Stimulated activated effector memory CD8-positive, alpha-beta T cell treated with anti-CD3 and anti-CD28 coated beads, Interleukin-12 subunit alpha, Interleukin-12 subunit beta, amount 100 ng/mL, for 72 hours (primary cell): ENCODE measurements at regions not wholly inside any gene's neighbourhood (a gene's known extent, or its start where the extent isn't known, plus 50 kb on each side); places are given as distances from the start of the nearest gene placed in this dataset.
A peak's percentile ranks its signal among the peaks of the same experiment; 100 is the strongest.
"Not testable (repeated sequence)": the region's sequence is repeated elsewhere in the genome, so short reads cannot be mapped to it uniquely, and the experiment has no call there.

Experiments used
- ATAC-seq: fragments of 150-1000 bp; cut with Tn5 transposase; 2 replicates; pipeline ENCODE4 v1.10.0; 2021
- DNase-seq, 2 donors: peaks; one replicate each; pipeline ENCODE4 v3.0.0; 2021 to 2022; ENCODE audit warnings: low spot score in 2 of 2
- H3K27ac Mint-ChIP-seq: one replicate; pipeline ENCODE4 v1.8.0; 2022; ENCODE audit warnings: mild to moderate bottlenecking, mixed read lengths
- H3K36me3 Mint-ChIP-seq: one replicate; pipeline ENCODE4 v1.8.0; 2022; ENCODE audit warnings: mild to moderate bottlenecking, mixed read lengths
- H3K4me1 Mint-ChIP-seq: one replicate; pipeline ENCODE4 v1.8.0; 2022; ENCODE audit warnings: mixed read lengths
- H3K4me3 Mint-ChIP-seq: one replicate; pipeline ENCODE4 v1.8.0; 2022; ENCODE audit warnings: mild to moderate bottlenecking, mixed read lengths
- H3K9me3 Mint-ChIP-seq: one replicate; pipeline ENCODE4 v1.8.0; 2022; ENCODE audit warnings: mixed read lengths

GRCh38 chr5:37950436-37950835, 110.6 kb upstream of the GDNF start:
- Mint-ChIP-seq H3K36me3 (no peaks in the 10 kb centered on the region), H3K4me3 (no peak overlapping the region), H3K4me1 (no peaks in the 10 kb centered on the region), H3K9me3 (no peaks in the 10 kb centered on the region), H3K27ac (no peak overlapping the region)
- no peak for DNase-seq
- no peak for ATAC-seq

DNA sequence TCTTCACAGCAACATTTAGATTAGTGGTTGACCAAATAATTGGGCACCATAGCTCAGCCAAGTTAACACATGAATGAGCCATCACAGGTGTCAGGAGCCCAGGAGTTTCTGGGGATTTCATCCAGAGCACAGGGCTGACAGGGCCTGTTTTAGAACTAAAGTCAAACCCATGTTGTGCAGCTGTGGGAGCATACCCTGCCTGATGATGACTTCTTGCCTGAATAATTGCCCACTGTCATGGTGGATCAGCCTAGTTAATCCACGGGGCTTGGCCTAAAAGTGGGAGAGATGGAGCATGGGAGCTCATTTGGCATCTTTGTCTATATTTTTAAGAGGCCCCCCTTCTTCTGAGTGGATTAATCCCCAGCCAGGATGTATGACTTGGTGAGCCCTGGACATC, 105.6 kb upstream of the GDNF start:
- Mint-ChIP-seq H3K27ac (no peak overlapping the region), H3K36me3 (no peaks in the 10 kb centered on the region), H3K4me1 (no peaks in the 10 kb centered on the region), H3K4me3 (no peak overlapping the region), H3K9me3 (no peaks in the 10 kb centered on the region)
- ATAC-seq (no peak), DNase-seq (no peak)

DNA sequence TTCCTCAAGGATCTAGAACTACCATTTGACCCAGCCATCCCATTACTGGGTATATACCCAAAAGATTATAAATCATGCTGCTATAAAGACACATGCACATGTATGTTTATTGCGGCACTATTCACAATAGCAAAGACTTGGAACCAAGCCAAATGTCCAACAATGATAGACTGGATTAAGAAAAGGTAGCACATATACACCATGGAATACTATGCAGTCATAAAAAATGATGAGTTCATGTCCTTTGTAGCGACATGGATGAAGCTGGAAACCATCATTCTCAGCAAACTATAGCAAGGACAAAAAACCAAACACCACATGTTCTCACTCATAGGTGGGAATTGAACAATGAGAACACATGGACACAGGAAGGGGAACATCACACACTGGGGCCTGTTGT, 103.3 kb upstream of the GDNF start:
- H3K9me3 Mint-ChIP-seq, H3K4me1 Mint-ChIP-seq, H3K4me3 Mint-ChIP-seq, H3K36me3 Mint-ChIP-seq, DNase-seq, ATAC-seq, H3K27ac Mint-ChIP-seq: not testable (repeated sequence)

DNA sequence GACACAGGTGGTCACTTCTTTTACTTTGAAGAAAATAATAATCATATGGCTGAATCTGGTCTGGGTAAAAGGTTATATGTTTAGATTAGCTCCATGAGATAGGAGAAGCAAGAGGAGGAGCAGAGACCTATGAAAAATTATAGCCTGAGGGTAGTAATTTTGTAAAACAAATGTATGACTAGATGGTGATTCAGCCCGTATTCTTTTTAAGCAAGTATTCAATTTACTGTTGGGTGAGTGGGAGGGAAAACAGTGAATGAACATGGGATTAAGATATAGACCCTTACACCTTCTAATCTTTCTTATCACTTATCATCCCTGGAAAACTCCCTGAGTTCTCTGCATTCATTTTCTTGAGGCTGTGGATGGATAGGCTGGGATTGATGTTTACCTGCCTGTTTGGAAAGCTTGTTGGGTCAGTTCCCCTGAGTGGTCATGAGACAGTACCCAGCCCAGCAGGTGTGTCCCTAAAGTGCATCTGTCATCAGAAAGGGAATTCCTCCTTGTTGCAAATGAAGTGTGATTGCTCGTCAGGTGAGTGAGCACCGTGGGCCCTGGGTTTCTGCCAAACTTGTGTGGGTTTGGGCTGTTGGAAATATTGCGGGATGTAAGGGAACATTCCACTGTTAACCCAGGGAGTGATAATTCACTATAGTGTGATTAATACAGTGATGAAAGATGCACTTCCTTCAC, 101.2 kb upstream of the GDNF start:
- Mint-ChIP-seq H3K36me3 (no peaks in the 10 kb centered on the region), H3K4me3 (no peak overlapping the region), H3K9me3 (peaks cover 2% of the 10 kb centered on the region), H3K4me1 (no peaks in the 10 kb centered on the region), H3K27ac (no peak overlapping the region)
- DNase-seq (no peak), ATAC-seq (no peak)

- ATAC-seq: no peak
- Mint-ChIP-seq H3K4me1 (no peaks in the 10 kb centered on the region), H3K36me3 (no peaks in the 10 kb centered on the region), H3K9me3 (peaks cover 2% of the 10 kb centered on the region), H3K4me3 (no peak overlapping the region), H3K27ac (no peak overlapping the region)
- no peak for DNase-seq
Measured at GRCh38 chr5:37938861-37939260, 99.0 kb upstream of the GDNF start.

GRCh38 chr5:37938076-37938852, 98.4 kb upstream of the GDNF start:
- Mint-ChIP-seq H3K4me1 (no peaks in the 10 kb centered on the region), H3K27ac (no peak overlapping the region), H3K36me3 (no peaks in the 10 kb centered on the region), H3K9me3 (peaks cover 2% of the 10 kb centered on the region), H3K4me3 (no peak overlapping the region)
- ATAC-seq: no peak
- no peak for DNase-seq

- Mint-ChIP-seq H3K4me1 (no peaks in the 10 kb centered on the region), H3K36me3 (no peaks in the 10 kb centered on the region), H3K9me3 (peaks cover 2% of the 10 kb centered on the region), H3K4me3 (no peak overlapping the region), H3K27ac (no peak overlapping the region)
- no peak for DNase-seq
- no peak for ATAC-seq
Measured at GRCh38 chr5:37936091-37936490, 96.2 kb upstream of the GDNF start.

DNA sequence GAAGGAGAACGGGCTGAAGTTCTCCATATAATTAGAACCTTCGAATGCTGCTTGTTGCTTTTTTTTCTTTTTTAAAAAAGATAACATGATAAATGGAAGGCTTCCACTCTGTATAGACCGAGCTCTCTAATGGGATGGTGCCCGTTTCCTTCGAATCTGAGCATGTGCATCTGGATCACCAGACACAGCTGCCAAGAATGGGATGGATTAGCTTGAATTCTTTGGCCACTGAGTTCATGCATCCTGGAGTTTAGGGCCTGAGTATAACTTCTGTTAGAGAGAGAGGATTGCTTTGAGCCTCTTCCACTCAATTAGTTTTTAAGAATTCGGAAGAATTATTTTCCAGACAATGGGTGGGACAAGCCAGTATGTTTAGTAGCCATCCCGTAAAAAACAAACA, 93.7 kb upstream of the GDNF start:
- Mint-ChIP-seq H3K27ac (no peak overlapping the region), H3K9me3 (peaks cover 2% of the 10 kb centered on the region), H3K4me1 (no peaks in the 10 kb centered on the region), H3K4me3 (no peak overlapping the region), H3K36me3 (no peaks in the 10 kb centered on the region)
- ATAC-seq: no peak
- no peak for DNase-seq

DNA sequence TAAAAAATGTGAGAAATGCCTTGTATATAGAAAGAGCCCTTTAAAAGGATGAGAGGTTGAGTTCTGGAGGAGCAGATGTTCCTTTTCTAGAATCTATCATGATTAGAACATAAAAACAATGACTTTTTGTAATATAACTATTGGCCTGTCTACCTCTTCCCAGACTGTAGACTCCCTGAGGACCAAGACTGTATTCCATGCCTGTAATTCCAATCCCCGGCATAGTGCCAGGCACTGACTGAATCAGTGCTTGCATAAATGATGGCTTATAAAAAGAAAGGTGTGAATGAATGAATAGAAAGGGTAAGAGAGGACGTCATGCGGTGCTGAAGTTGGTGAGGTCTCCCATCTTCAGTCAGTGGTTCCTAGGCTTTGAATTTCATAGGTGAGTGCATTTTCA, 92.6 kb upstream of the GDNF start:
- Mint-ChIP-seq H3K4me3 (no peak overlapping the region), H3K36me3 (no peaks in the 10 kb centered on the region), H3K27ac (no peak overlapping the region), H3K9me3 (no peaks in the 10 kb centered on the region), H3K4me1 (no peaks in the 10 kb centered on the region)
- no peak for DNase-seq
- ATAC-seq: no peak

DNA sequence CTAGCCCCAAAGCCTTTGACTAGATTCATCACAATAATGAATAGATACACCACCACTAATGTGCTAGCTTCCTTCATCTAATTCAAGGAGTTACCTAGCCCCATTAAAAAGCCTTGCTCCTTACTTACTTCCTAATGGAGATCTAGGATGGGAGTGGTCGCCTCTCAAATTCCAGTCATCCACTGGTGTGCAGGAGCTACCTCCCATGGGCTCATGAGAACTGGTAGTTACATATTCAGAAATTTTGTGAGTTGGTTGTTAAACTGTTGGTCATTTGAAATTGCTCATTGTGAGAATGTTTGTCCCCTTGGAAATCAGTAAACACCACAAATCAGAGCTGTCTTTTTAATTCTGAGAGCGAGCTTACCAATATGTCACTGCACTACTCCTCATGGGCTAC, 91.7 kb upstream of the GDNF start:
- no peak for ATAC-seq
- no peak overlapping the region for H3K4me3 Mint-ChIP-seq

DNA sequence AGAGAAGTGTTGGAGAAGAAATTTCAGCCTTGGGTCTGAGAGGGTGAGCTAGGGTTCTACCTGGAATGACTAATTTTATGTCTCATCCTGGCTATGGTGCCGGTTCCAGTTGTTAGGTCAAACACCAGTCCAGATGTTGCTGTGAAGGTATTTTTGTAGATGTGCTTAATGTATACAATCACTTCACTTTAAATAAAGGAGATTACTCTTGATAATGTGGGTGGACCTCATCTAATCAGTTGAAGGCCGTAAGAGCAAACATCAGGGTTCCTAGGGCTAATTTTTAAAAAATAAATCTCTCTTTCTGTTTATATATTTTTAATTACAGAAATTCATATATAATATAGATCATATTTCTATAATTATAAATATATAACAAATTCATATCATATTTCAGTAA, 90.5 kb upstream of the GDNF start:
- H3K36me3 Mint-ChIP-seq: no peaks in the 10 kb centered on the region
- DNase-seq: no peak
- no peak overlapping the region for H3K4me3 Mint-ChIP-seq
- H3K4me1 Mint-ChIP-seq: no peaks in the 10 kb centered on the region
- H3K27ac Mint-ChIP-seq: no peak overlapping the region
- no peak for ATAC-seq
- H3K9me3 Mint-ChIP-seq: no peaks in the 10 kb centered on the region

More for the DNA sequence above, 91.7 kb upstream of the GDNF start:
- H3K9me3 Mint-ChIP-seq: no peaks in the 10 kb centered on the region
- H3K27ac Mint-ChIP-seq: no peak overlapping the region
- no peak for DNase-seq
- no peaks in the 10 kb centered on the region for H3K36me3 Mint-ChIP-seq
- no peaks in the 10 kb centered on the region for H3K4me1 Mint-ChIP-seq

DNA sequence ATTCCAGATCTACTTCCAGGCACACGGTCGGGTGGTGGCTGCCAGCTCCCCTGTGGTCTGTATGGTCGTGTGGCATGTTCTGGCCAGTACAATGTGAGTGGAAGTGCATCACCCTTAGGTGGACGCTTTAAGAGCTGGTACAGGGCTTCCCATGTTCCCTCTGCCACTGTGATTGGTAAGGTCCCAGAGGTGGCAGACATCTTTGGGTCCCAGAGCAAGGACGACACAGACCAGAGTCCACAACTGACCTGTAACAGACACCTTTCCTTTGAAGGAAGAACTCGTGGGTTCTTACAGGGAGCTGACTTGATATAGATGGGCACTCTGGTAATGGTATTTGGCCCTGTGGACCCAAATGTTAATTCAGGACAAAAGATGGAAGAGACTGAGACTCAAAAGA, 90.0 kb upstream of the GDNF start:
- no peak for DNase-seq
- ATAC-seq: peak; percentile 13
- Mint-ChIP-seq H3K4me3 (no peak overlapping the region), H3K36me3 (no peaks in the 10 kb centered on the region), H3K4me1 (no peaks in the 10 kb centered on the region), H3K27ac (no peak overlapping the region), H3K9me3 (no peaks in the 10 kb centered on the region)

- DNase-seq, H3K9me3 Mint-ChIP-seq, H3K36me3 Mint-ChIP-seq, H3K27ac Mint-ChIP-seq, H3K4me1 Mint-ChIP-seq, H3K4me3 Mint-ChIP-seq, ATAC-seq: not testable (repeated sequence)
Measured at GRCh38 chr5:37927753-37928152, 87.9 kb upstream of the GDNF start.

DNA sequence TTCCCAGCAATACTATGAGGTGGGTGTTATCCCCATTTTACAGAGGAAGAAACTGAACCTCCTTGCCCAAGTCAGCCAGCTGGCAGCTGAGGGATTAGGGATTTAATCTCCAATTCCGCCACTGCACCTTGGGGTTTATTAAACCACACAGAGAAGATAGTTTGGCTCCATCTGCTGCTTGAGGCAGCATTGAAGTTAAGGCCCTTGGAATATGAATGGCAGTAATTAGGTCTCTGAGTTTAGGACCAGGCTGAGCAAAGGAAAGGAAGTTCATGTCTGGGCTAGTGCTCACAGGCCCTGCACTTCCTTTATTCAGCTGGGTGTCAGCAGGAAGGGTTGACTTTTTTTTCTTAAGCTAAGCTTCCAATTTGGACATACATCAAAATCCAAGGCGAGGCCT, 86.9 kb upstream of the GDNF start:
- H3K4me3 Mint-ChIP-seq: no peak overlapping the region
- no peak for ATAC-seq
- H3K9me3 Mint-ChIP-seq: peaks cover 3% of the 10 kb centered on the region
- H3K36me3 Mint-ChIP-seq: no peaks in the 10 kb centered on the region
- no peak for DNase-seq
- no peaks in the 10 kb centered on the region for H3K4me1 Mint-ChIP-seq
- H3K27ac Mint-ChIP-seq: no peak overlapping the region

DNA sequence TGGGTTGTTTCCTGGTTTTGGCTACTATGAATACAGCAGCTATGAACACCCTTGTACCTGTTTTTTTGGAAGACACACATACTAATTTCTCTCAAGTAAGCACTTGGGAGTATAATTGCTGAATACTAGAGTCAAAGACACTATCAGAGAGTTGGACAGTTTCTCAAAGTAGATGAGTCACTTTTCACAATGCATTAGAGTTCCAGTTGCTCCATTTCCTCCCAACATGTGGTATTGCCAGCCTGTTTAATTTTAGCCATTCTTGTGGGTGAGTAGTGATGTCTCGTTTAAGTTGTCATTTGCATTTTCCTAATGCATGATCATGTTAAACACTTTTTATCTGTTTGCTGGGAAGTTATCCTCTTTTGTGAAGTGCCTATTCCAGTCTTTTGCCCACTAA, 81.6 kb upstream of the GDNF start:
- DNase-seq: no peak
- ATAC-seq: no peak
- H3K36me3 Mint-ChIP-seq: no peaks in the 10 kb centered on the region
- H3K27ac Mint-ChIP-seq: no peak overlapping the region
- no peaks in the 10 kb centered on the region for H3K4me1 Mint-ChIP-seq
- H3K9me3 Mint-ChIP-seq: peaks cover 3% of the 10 kb centered on the region
- H3K4me3 Mint-ChIP-seq: no peak overlapping the region

DNA sequence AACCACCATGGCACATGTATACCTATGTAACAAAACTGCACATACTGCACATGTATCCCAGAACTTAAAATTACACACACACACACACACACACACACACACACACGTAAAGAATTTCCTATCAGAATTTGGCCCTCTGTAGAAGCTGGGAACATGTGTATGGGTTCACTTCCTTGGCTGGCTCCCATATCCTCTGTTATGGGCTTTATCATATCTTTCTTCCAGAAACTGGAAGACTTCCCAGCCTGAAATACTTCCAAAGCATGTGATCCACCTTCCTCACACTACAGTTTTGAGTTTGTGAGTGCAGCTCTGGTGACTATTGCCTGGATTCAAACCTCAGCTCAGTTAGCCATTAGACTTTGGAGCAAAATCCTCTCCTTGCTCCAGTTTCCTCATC, 78.6 kb upstream of the GDNF start:
- Mint-ChIP-seq H3K36me3 (no peaks in the 10 kb centered on the region), H3K27ac (no peak overlapping the region), H3K4me3 (no peak overlapping the region), H3K4me1 (no peaks in the 10 kb centered on the region), H3K9me3 (peaks cover 3% of the 10 kb centered on the region)
- ATAC-seq (no peak), DNase-seq (no peak)
